ENCODE measurements at regions not wholly inside any gene's neighbourhood (a gene's known extent, or its start where the extent isn't known, plus 50 kb on each side); places are given as distances from the start of the nearest gene placed in this dataset.

DNA sequence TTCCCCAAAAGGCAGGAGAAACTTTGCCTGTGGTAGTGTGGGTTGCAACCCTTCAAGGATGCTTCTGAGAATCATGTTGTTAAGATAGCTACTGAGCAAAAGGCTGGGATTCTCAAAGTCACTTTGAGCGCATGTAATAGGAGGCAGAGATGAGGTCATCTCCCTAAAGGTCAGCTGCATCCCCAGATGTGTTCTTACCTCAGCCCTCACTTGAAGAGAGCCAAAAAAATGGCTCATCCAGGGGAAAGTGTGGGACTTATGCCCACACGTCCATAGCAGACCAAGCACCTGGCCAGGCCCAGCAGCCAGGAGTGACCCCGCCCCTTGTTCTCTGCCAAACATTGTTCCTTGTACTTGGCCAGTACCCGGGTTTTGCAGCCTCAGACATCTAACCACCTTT lies 187.0 kb upstream of the BMP2 start:
- Histone ChIP-seq H3K27ac (ENCODE audit: low read depth, low read length) (no peak overlapping the region), H3K9me2 (replicated peaks; ENCODE audit: insufficient read depth, low read length) (no peaks in the 10 kb centered on the region), H3F3A (ENCODE audit: insufficient read depth) (no peaks in the 10 kb centered on the region), H3K9me3 (ENCODE audit: insufficient read depth, low read length) (no peaks in the 10 kb centered on the region), H3K9ac (ENCODE audit: low read length) (no peak overlapping the region), H4K20me1 (ENCODE audit: low read depth, low read length) (no peaks in the 10 kb centered on the region), H3K36me3 (ENCODE audit: low read length) (no peaks in the 10 kb centered on the region), H3K79me2 (ENCODE audit: insufficient read depth, low read length) (no peaks in the 10 kb centered on the region), H2AFZ (ENCODE audit: low read depth, low read length, severe bottlenecking) (no peak overlapping the region), H3K4me2 (ENCODE audit: low read depth, low read length, poor library complexity, severe bottlenecking) (no peak overlapping the region), H3K27me3 (ENCODE audit: low read length) (no peaks in the 10 kb centered on the region), H3K4me3 (ENCODE audit: insufficient read depth, low read length, poor library complexity, severe bottlenecking) (no peak overlapping the region)
- TF ChIP-seq, protein P1, sequence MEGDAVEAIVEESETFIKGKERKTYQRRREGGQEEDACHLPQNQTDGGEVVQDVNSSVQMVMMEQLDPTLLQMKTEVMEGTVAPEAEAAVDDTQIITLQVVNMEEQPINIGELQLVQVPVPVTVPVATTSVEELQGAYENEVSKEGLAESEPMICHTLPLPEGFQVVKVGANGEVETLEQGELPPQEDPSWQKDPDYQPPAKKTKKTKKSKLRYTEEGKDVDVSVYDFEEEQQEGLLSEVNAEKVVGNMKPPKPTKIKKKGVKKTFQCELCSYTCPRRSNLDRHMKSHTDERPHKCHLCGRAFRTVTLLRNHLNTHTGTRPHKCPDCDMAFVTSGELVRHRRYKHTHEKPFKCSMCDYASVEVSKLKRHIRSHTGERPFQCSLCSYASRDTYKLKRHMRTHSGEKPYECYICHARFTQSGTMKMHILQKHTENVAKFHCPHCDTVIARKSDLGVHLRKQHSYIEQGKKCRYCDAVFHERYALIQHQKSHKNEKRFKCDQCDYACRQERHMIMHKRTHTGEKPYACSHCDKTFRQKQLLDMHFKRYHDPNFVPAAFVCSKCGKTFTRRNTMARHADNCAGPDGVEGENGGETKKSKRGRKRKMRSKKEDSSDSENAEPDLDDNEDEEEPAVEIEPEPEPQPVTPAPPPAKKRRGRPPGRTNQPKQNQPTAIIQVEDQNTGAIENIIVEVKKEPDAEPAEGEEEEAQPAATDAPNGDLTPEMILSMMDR (IDR thresholded peaks at IDR 0.05; ENCODE audit: insufficient read depth, low read length, poor library complexity, severe bottlenecking) = no peak
- no peak for TF ChIP-seq EZH2phosphoT487 (conservative IDR thresholded peaks at IDR 0.05; ENCODE audit: low read length)

DNA sequence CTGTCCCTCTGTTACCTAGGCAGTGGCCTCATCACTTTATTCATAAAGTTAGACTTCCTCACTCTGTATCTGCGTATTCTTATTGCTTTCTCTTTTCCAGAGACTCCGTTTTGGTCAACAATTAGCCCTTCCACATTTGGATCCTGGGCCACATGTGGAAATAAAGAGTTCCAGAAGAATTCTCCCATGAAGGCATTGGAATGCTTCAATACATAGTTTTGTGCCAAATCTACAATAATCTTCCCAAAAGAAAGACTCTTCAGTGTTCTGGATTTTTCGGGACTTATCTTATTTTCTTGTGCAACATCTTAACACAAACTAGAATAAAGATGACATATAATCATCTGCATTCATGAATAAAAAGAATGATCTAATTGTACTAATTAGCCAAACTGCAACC lies 187.7 kb upstream of the BMP2 start:
- H2AFZ ChIP-seq (ENCODE audit: low read depth, low read length, severe bottlenecking) = no peak overlapping the region
- H3K27ac ChIP-seq (ENCODE audit: low read depth, low read length) = no peak overlapping the region
- H4K20me1 ChIP-seq (ENCODE audit: low read depth, low read length) = no peaks in the 10 kb centered on the region
- H3K4me2 ChIP-seq (ENCODE audit: low read depth, low read length, poor library complexity, severe bottlenecking) = no peak overlapping the region
- no peaks in the 10 kb centered on the region for H3K9me3 ChIP-seq (ENCODE audit: insufficient read depth, low read length)
- H3K9me2 ChIP-seq (replicated peaks; ENCODE audit: insufficient read depth, low read length) = no peaks in the 10 kb centered on the region
- H3F3A ChIP-seq (ENCODE audit: insufficient read depth) = no peaks in the 10 kb centered on the region
- H3K79me2 ChIP-seq (ENCODE audit: insufficient read depth, low read length) = no peaks in the 10 kb centered on the region
- no peak overlapping the region for H3K9ac ChIP-seq (ENCODE audit: low read length)
- no peaks in the 10 kb centered on the region for H3K27me3 ChIP-seq (ENCODE audit: low read length)
- TF ChIP-seq, protein P1 (IDR thresholded peaks at IDR 0.05; ENCODE audit: insufficient read depth, low read length, poor library complexity, severe bottlenecking) = no peak
- H3K4me3 ChIP-seq (ENCODE audit: insufficient read depth, low read length, poor library complexity, severe bottlenecking) = no peak overlapping the region
- no peaks in the 10 kb centered on the region for H3K36me3 ChIP-seq (ENCODE audit: low read length)

DNA sequence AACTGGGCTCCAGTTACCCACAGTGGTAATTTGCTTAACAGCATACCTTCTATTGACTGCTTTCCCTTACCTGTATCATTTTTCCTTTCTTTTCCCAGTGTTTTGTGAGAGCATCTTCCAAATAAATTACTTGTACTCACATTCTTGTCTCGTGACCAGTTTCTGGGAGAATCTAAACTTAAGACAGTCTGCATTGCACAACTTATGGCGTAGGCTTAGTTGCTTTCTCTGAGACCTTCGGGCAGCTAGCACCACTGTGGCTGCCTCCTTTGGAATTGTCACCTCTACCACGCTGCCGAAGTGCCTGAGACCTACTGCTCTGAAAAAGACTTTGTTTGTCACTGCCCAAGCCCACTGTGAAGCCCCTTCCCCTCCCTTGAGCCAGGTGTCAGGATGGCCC lies 188.1 kb upstream of the BMP2 start:
- H3K27me3 ChIP-seq (ENCODE audit: low read length) = no peaks in the 10 kb centered on the region
- H3K9me2 ChIP-seq (replicated peaks; ENCODE audit: insufficient read depth, low read length) = no peaks in the 10 kb centered on the region
- H4K20me1 ChIP-seq (ENCODE audit: low read depth, low read length) = no peaks in the 10 kb centered on the region

More for the DNA sequence above, 188.1 kb upstream of the BMP2 start:
- H3K9me3 ChIP-seq (ENCODE audit: insufficient read depth, low read length) = no peaks in the 10 kb centered on the region
- no peak overlapping the region for H2AFZ ChIP-seq (ENCODE audit: low read depth, low read length, severe bottlenecking)
- H3F3A ChIP-seq (ENCODE audit: insufficient read depth) = no peaks in the 10 kb centered on the region
- no peak overlapping the region for H3K9ac ChIP-seq (ENCODE audit: low read length)
- H3K79me2 ChIP-seq (ENCODE audit: insufficient read depth, low read length) = no peaks in the 10 kb centered on the region
- H3K36me3 ChIP-seq (ENCODE audit: low read length) = no peaks in the 10 kb centered on the region
- TF ChIP-seq, protein P1 (IDR thresholded peaks at IDR 0.05; ENCODE audit: insufficient read depth, low read length, poor library complexity, severe bottlenecking) = no peak
- no peak for TF ChIP-seq EZH2phosphoT487 (conservative IDR thresholded peaks at IDR 0.05; ENCODE audit: low read length)
- H3K27ac ChIP-seq (ENCODE audit: low read depth, low read length) = no peak overlapping the region
- no peak overlapping the region for H3K4me2 ChIP-seq (ENCODE audit: low read depth, low read length, poor library complexity, severe bottlenecking)
- no peak overlapping the region for H3K4me3 ChIP-seq (ENCODE audit: insufficient read depth, low read length, poor library complexity, severe bottlenecking)

Measured in SU-DHL-6 (cell line).